ENCODE measurements at regions not wholly inside any gene's neighbourhood (a gene's known extent, or its start where the extent isn't known, plus 50 kb on each side); places are given as distances from the start of the nearest gene placed in this dataset.

DNA sequence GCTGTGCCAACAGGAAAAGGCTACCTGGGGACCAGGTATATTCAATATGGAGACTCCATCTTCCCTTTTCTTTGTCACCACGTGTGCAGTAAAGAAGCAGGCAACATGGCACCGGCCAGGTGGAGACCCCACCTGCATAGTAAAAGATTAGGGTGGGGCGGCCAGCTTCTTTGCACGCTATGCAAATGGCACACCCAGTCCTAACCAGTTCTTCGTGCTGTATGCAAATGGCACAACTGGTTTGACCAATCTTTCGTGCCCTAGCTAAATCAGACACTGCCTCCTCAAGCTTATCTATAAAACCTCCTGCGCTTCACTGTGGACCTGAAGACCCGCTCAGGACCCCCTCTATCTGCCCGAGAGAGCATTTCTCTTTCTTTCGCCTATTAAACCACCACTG lies 88.8 kb upstream of the EZR start (continued):
- TF ChIP-seq MEF2A (IDR thresholded peaks at IDR 0.05; ENCODE audit: borderline replicate concordance, low read depth) = no peak
- TF ChIP-seq, protein P1, sequence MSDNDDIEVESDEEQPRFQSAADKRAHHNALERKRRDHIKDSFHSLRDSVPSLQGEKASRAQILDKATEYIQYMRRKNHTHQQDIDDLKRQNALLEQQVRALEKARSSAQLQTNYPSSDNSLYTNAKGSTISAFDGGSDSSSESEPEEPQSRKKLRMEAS (IDR thresholded peaks at IDR 0.05; ENCODE audit: low read depth) = no peak

DNA sequence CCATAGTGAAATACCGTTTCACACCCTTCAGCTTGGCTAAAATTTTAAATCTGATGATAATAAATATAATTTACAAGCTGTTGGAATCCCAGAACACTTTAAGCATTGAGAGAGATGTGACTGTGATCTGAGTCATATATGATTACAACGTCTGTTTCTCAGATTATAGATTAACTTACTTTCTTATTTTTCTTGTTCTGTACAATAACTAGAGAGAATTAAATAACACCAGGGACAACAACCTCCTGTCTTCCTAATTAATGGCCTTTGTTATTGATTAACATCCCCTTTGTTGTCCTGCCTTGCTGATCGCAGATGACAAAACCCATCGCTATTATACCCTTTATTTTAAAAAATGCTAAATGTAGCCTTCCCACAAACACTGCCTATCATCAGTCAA lies 87.8 kb upstream of the EZR start:
- DNase-seq = no peak
- Histone ChIP-seq H3F3A (replicated peaks; ENCODE audit: insufficient read depth) (no peaks in the 10 kb centered on the region), H3K9me3 (peaks cover 18% of the 10 kb centered on the region), H3K9ac (no peak overlapping the region), H2AFZ (ENCODE audit: low read depth) (no peak overlapping the region), H3K27ac (ENCODE audit: low read depth in 2 of 2, low read length in 1 of 2) (no peak overlapping the region), H3K36me3 (replicated peaks in 1 of 2; ENCODE audit: control insufficient read depth in 1 of 2, insufficient read depth in 2 of 2, low read length in 1 of 2) (no peaks in the 10 kb centered on the region), H3K79me2 (ENCODE audit: insufficient read depth) (no peaks in the 10 kb centered on the region), H3K4me2 (no peak overlapping the region), H3K9me2 (no peaks in the 10 kb centered on the region), H3K27me3 (ENCODE audit: insufficient read depth) (no peaks in the 10 kb centered on the region), H4K20me1 (ENCODE audit: insufficient read depth) (no peaks in the 10 kb centered on the region), H3K4me3 (ENCODE audit: low read depth in 2 of 2, low read length in 1 of 2) (no peak overlapping the region), H3K4me1 (ENCODE audit: control insufficient read depth in 1 of 2, insufficient read depth in 2 of 2, low read depth in 1 of 2, low read length in 1 of 2) (no peaks in the 10 kb centered on the region; a peak in 1 of 4 replicates)
- TF ChIP-seq, protein P2, sequence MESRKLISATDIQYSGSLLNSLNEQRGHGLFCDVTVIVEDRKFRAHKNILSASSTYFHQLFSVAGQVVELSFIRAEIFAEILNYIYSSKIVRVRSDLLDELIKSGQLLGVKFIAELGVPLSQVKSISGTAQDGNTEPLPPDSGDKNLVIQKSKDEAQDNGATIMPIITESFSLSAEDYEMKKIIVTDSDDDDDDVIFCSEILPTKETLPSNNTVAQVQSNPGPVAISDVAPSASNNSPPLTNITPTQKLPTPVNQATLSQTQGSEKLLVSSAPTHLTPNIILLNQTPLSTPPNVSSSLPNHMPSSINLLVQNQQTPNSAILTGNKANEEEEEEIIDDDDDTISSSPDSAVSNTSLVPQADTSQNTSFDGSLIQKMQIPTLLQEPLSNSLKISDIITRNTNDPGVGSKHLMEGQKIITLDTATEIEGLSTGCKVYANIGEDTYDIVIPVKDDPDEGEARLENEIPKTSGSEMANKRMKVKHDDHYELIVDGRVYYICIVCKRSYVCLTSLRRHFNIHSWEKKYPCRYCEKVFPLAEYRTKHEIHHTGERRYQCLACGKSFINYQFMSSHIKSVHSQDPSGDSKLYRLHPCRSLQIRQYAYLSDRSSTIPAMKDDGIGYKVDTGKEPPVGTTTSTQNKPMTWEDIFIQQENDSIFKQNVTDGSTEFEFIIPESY (IDR thresholded peaks at IDR 0.05; ENCODE audit: borderline replicate concordance, low read depth) = no peak
- TF ChIP-seq, protein P3, sequence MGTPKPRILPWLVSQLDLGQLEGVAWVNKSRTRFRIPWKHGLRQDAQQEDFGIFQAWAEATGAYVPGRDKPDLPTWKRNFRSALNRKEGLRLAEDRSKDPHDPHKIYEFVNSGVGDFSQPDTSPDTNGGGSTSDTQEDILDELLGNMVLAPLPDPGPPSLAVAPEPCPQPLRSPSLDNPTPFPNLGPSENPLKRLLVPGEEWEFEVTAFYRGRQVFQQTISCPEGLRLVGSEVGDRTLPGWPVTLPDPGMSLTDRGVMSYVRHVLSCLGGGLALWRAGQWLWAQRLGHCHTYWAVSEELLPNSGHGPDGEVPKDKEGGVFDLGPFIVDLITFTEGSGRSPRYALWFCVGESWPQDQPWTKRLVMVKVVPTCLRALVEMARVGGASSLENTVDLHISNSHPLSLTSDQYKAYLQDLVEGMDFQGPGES (IDR thresholded peaks at IDR 0.05; ENCODE audit: low read depth, low read length) = no peak
- no peak for TF ChIP-seq SIN3A (IDR thresholded peaks at IDR 0.05; ENCODE audit: borderline replicate concordance, low read depth, low read length)
- TF ChIP-seq, protein P4, sequence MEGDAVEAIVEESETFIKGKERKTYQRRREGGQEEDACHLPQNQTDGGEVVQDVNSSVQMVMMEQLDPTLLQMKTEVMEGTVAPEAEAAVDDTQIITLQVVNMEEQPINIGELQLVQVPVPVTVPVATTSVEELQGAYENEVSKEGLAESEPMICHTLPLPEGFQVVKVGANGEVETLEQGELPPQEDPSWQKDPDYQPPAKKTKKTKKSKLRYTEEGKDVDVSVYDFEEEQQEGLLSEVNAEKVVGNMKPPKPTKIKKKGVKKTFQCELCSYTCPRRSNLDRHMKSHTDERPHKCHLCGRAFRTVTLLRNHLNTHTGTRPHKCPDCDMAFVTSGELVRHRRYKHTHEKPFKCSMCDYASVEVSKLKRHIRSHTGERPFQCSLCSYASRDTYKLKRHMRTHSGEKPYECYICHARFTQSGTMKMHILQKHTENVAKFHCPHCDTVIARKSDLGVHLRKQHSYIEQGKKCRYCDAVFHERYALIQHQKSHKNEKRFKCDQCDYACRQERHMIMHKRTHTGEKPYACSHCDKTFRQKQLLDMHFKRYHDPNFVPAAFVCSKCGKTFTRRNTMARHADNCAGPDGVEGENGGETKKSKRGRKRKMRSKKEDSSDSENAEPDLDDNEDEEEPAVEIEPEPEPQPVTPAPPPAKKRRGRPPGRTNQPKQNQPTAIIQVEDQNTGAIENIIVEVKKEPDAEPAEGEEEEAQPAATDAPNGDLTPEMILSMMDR (IDR thresholded peaks at IDR 0.05) = no peak
- TF ChIP-seq SMC3 (IDR thresholded peaks at IDR 0.05; ENCODE audit: low read depth, low read length) = no peak
- TF ChIP-seq MEF2A (IDR thresholded peaks at IDR 0.05; ENCODE audit: borderline replicate concordance, low read depth) = no peak
- no peak for TF ChIP-seq TCF12 (IDR thresholded peaks at IDR 0.05)
- no peak for TF ChIP-seq EZH2phosphoT487 (IDR thresholded peaks at IDR 0.05; ENCODE audit: borderline replicate concordance, low read depth)
- TF ChIP-seq GABPA (IDR thresholded peaks at IDR 0.05; ENCODE audit: low read depth) = no peak
- TF ChIP-seq NRF1 (IDR thresholded peaks at IDR 0.05; ENCODE audit: low read depth, low read length) = no peak
- no peak for TF ChIP-seq EP300 (IDR thresholded peaks at IDR 0.05; ENCODE audit: borderline replicate concordance in 1 of 2, low read depth in 1 of 2, low read length in 1 of 2)
- no peak for TF ChIP-seq RCOR1 (IDR thresholded peaks at IDR 0.05; ENCODE audit: low read length)
- no peak for TF ChIP-seq TAF1 (IDR thresholded peaks at IDR 0.05; ENCODE audit: borderline replicate concordance, low read depth, low read length)
- TF ChIP-seq, protein P5, sequence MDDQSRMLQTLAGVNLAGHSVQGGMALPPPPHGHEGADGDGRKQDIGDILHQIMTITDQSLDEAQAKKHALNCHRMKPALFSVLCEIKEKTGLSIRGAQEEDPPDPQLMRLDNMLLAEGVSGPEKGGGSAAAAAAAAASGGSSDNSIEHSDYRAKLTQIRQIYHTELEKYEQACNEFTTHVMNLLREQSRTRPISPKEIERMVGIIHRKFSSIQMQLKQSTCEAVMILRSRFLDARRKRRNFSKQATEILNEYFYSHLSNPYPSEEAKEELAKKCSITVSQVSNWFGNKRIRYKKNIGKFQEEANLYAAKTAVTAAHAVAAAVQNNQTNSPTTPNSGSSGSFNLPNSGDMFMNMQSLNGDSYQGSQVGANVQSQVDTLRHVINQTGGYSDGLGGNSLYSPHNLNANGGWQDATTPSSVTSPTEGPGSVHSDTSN (IDR thresholded peaks at IDR 0.05) = no peak
- TF ChIP-seq RFX5 (IDR thresholded peaks at IDR 0.05; ENCODE audit: low read length) = no peak
- TF ChIP-seq FOSL2 (IDR thresholded peaks at IDR 0.05; ENCODE audit: borderline replicate concordance, low read depth) = no peak
- no peak for TF ChIP-seq GATA2 (CRISPR knock-in tag; IDR thresholded peaks at IDR 0.05)
- no peak for TF ChIP-seq JUND (IDR thresholded peaks at IDR 0.05)
- no peak for TF ChIP-seq TEAD4 (IDR thresholded peaks at IDR 0.05; ENCODE audit: borderline replicate concordance, insufficient read depth)
- CTCF ChIA-PET = no interaction called here
- POLR2A ChIA-PET = no interaction called here
- 49% methylated on average over 4 of the region's 4 CpGs for WGBS (ENCODE audit: low lambda C conversion rate)
